Ishikawa (cell line): ENCODE measurements at regions not wholly inside any gene's neighbourhood (a gene's known extent, or its start where the extent isn't known, plus 50 kb on each side); places are given as distances from the start of the nearest gene placed in this dataset.

ENCODE experiments used
- CEBPB ChIP-seq: IDR thresholded peaks from 2 replicates; pipeline ENCODE4 v1.6.1; 2012
- CREB1 ChIP-seq: IDR thresholded peaks from 2 replicates; pipeline ENCODE4 v1.6.1; 2012; ENCODE audit warnings: low read depth
- EGR1 ChIP-seq: IDR thresholded peaks from 2 replicates; pipeline ENCODE4 v1.6.1; 2012
- EP300 ChIP-seq: IDR thresholded peaks from 2 replicates; pipeline ENCODE4 v1.6.1; 2012; ENCODE audit warnings: borderline replicate concordance
- FOXM1 ChIP-seq: IDR thresholded peaks from 2 replicates; pipeline ENCODE4 v1.6.1; 2012; ENCODE audit warnings: low read depth, borderline replicate concordance
- MAX ChIP-seq: IDR thresholded peaks from 2 replicates; pipeline ENCODE4 v1.6.1; 2012
- NFIC ChIP-seq: IDR thresholded peaks from 2 replicates; pipeline ENCODE4 v1.6.1; 2012
- RAD21 ChIP-seq: IDR thresholded peaks from 2 replicates; pipeline ENCODE4 v1.6.1; 2012; ENCODE audit warnings: low read depth
- REST ChIP-seq: IDR thresholded peaks from 2 replicates; pipeline ENCODE4 v1.6.1; 2012; ENCODE audit warnings: low read depth, mild to moderate bottlenecking
- TAF1 ChIP-seq: IDR thresholded peaks from 2 replicates; pipeline ENCODE4 v1.6.1; 2012; ENCODE audit warnings: low read depth, mild to moderate bottlenecking
- TCF12 ChIP-seq: IDR thresholded peaks from 2 replicates; pipeline ENCODE4 v1.6.1; 2012; ENCODE audit warnings: low read depth
- TEAD4 ChIP-seq: IDR thresholded peaks from 2 replicates; pipeline ENCODE4 v1.6.1; 2012
- USF1 ChIP-seq: IDR thresholded peaks from 2 replicates; pipeline ENCODE4 v1.6.1; 2012
- YY1 ChIP-seq: IDR thresholded peaks from 2 replicates; pipeline ENCODE4 v1.6.1; 2012; ENCODE audit warnings: low read depth
- ZBTB7A ChIP-seq: IDR thresholded peaks from 2 replicates; pipeline ENCODE4 v1.6.1; 2012; ENCODE audit warnings: low read depth

- TF ChIP-seq REST (no peak), USF1 (no peak), CREB1 (no peak), RAD21 (no peak)
Measured at GRCh38 chr5:2129568-2130272, 247.0 kb upstream of the IRX4 start.

GRCh38 chr5:2128686-2129355, 246.1 kb upstream of the IRX4 start:
- no peak for TF ChIP-seq YY1

- TF ChIP-seq TAF1 (no peak), TCF12 (no peak), RAD21 (no peak), NFIC (no peak), TEAD4 (no peak), FOXM1 (no peak), CEBPB (no peak), ZBTB7A (no peak), REST (no peak), CREB1 (no peak), MAX (no peak), YY1 (no peak), EGR1 (no peak), EP300 (no peak)
Measured at GRCh38 chr5:2126512-2126911, 243.8 kb upstream of the IRX4 start.

GRCh38 chr5:2125901-2126265, 243.2 kb upstream of the IRX4 start:
- TF ChIP-seq EP300 (no peak), CEBPB (no peak), NFIC (no peak), EGR1 (no peak), TEAD4 (no peak), TCF12 (no peak), REST (no peak), ZBTB7A (no peak), CREB1 (no peak), FOXM1 (no peak)

GRCh38 chr5:2125171-2125900, 242.6 kb upstream of the IRX4 start:
- TF ChIP-seq CEBPB (no peak), NFIC (no peak), YY1 (no peak), USF1 (no peak), TCF12 (no peak), RAD21 (no peak)
